Mucosa of rectum (tissue), 2 donors: ENCODE measurements at regions not wholly inside any gene's neighbourhood (a gene's known extent, or its start where the extent isn't known, plus 50 kb on each side); places are given as distances from the start of the nearest gene placed in this dataset.

ENCODE experiments used
- H3K27ac ChIP-seq, 2 donors: one replicate each; pipeline ENCODE4 v1.7.0; 2013; ENCODE audit warnings: inconsistent platforms in 2 of 2, low read depth in 2 of 2, low read length in 2 of 2
- H3K27me3 ChIP-seq, 2 donors: one replicate each; pipeline ENCODE4 v1.7.0; 2013; ENCODE audit warnings: low read length in 2 of 2; ENCODE audit not compliant: control insufficient read depth in 2 of 2, insufficient read depth in 2 of 2
- H3K36me3 ChIP-seq, 2 donors: one replicate each; pipeline ENCODE4 v1.7.0; 2013; ENCODE audit warnings: low read length in 2 of 2; ENCODE audit not compliant: control insufficient read depth in 2 of 2, insufficient read depth in 2 of 2
- H3K4me1 ChIP-seq, 2 donors: one replicate each; pipeline ENCODE4 v1.7.0; 2013; ENCODE audit warnings: low read length in 2 of 2, mild to moderate bottlenecking in 1 of 2; ENCODE audit not compliant: control insufficient read depth in 2 of 2, insufficient read depth in 2 of 2
- H3K4me3 ChIP-seq, 2 donors: one replicate each; pipeline ENCODE4 v1.7.0; 2013; ENCODE audit warnings: low read length in 2 of 2
- H3K9ac ChIP-seq, 2 donors: one replicate each; pipeline ENCODE4 v1.7.0; 2013; ENCODE audit warnings: low read length in 2 of 2, low read depth in 1 of 2, mild to moderate bottlenecking in 1 of 2
- H3K9me3 ChIP-seq, 2 donors: one replicate each; pipeline ENCODE4 v1.7.0; 2013; ENCODE audit warnings: low read length in 2 of 2; ENCODE audit not compliant: control insufficient read depth in 2 of 2
- donor health status: healthy.
- donor health status: Normal muscosa, but diverticular disease.

DNA sequence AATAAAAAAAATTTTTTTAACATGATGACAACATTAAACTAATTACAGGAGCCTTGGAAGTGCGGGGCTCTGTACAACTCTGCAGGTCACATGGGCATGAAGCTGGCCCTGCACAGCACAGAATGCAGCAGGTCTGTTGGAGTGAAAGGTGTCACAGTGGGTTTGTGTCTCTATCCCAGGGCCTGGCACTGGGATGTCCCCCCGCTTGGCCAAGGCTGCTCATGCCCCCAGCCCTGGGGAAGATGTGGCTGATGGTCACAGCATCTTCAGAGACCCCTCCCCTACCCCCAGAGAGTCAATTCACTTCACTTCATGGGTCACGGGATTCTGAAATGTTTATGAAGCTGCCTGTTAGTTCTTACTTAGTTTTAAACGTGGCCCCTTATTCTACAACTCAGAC, 95.9 kb upstream of the TAF1B start:
- no peak overlapping the region for H3K9ac ChIP-seq
- H3K4me1 ChIP-seq: peaks cover 7% of the 10 kb centered on the region in 2 donors
- no peak overlapping the region for H3K4me3 ChIP-seq
- no peak overlapping the region for H3K27ac ChIP-seq
- no peaks in the 10 kb centered on the region for H3K36me3 ChIP-seq
- no peaks in the 10 kb centered on the region for H3K27me3 ChIP-seq
- H3K9me3 ChIP-seq: no peaks in the 10 kb centered on the region

DNA sequence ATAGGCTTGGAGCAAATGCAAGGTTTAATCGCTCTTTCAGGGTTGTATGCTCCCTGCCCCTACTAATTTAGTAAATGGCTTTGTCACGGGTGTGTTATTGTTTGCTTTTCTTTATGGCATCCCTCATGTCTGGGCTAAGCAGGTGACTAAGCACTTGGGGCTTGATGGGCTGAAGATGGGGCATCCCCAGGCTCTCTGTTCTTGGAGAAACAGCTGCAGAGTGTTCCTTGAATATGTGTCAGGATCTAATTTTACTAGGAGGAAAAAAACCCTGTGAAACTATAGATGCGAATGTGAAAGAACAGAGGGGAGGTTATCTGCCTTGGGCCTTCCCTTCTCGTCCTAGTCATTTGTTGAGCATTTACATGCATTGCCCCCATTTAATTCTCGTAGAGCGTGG, 94.7 kb upstream of the TAF1B start:
- H3K9me3 ChIP-seq: no peaks in the 10 kb centered on the region
- H3K4me1 ChIP-seq: peaks cover 14 to 17% of the 10 kb centered on the region in 2 donors
- H3K27me3 ChIP-seq: no peaks in the 10 kb centered on the region
- H3K27ac ChIP-seq: peak overlapping the region in 1 of 2 donors; percentile 35
- H3K9ac ChIP-seq: no peak overlapping the region
- no peak overlapping the region for H3K4me3 ChIP-seq
- H3K36me3 ChIP-seq: no peaks in the 10 kb centered on the region

DNA sequence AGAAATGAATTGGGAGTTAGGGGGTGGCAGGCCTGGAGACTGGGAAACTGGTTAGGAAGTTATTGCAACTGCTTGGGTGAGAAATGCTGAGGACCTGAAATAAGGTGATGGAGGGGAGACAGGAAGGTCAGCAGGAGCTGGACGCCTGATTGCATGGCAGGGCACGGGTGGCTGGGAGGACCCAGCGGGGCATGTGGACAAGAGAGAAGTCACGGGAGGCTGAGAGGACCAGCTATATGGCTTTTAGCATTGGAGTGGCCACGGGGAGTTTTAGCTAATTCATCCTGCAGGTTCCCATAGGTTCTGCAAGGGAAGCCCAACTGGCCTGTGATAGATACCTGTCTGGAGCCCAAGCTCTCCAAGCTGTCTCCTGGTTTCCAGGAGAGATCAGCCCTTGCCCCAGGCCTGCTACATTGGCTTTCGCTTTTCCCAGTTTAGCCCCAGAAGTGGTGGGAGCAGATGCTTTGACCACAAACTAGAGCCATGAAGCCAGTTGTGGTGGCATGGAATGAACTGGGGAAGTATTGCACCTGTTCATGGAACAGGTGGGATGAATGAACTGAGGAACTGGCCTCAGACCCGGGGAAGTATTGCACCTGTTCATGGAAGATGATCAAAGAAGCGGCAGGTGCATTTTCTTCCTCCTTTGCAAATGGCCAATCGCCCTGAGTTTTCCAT, 93.6 kb upstream of the TAF1B start:
- Histone ChIP-seq H3K9ac (no peak overlapping the region), H3K27me3 (no peaks in the 10 kb centered on the region), H3K9me3 (no peaks in the 10 kb centered on the region), H3K36me3 (no peaks in the 10 kb centered on the region), H3K4me3 (no peak overlapping the region), H3K27ac (no peak overlapping the region), H3K4me1 (peaks cover 20 to 22% of the 10 kb centered on the region in 2 donors)

DNA sequence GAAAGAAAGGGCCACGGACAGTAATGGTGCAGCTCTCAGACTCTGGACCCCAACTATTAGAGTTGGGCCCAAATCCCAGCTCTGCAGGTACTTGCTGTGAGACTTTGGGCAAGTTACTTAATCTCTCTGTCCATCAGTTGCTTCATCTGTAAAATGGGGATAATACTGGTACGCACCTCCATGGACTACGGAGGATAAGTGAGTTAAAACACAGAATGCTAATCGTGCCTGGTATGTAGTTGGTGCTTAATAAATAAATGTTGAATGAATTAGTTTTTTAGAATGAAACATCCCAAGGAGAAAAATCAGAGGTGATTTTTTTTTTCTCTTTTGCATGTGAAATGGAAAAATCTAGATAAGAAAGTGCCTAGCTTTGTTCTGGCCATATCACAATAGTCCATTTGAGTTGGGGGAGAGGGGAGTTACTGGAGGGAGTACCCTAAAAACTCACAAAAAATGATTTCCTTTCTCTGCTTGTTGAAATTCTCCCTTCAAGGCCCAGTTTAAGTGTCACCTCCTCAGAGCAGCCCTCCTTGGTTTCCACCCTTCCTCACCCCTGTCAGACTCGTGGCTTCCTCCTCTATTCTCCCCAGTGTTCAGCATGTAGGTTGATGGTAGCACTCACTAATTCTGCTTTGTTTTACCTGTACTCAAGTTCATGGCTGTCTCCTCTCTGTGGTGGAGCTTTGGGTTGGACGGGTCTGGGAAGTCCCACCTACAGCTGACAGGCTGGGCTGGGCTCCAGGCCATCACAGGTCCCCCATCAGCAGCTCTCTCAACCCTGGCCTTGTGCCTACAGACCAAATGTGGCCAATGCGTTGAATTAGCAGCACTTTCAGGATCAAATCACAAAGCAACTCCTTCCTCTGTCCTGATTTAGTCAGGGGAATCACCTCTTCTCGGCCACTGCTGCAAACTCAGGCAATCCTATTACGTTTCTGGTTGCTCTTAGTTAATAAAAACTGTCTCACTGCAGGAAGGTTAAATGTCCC, 92.8 kb upstream of the TAF1B start:
- Histone ChIP-seq H3K4me3 (no peak overlapping the region), H3K27ac (no peak overlapping the region), H3K4me1 (peaks cover 16 to 19% of the 10 kb centered on the region in 2 donors), H3K27me3 (peaks cover 0 to 4% of the 10 kb centered on the region in 2 donors), H3K9me3 (no peaks in the 10 kb centered on the region), H3K9ac (no peak overlapping the region), H3K36me3 (no peaks in the 10 kb centered on the region)

DNA sequence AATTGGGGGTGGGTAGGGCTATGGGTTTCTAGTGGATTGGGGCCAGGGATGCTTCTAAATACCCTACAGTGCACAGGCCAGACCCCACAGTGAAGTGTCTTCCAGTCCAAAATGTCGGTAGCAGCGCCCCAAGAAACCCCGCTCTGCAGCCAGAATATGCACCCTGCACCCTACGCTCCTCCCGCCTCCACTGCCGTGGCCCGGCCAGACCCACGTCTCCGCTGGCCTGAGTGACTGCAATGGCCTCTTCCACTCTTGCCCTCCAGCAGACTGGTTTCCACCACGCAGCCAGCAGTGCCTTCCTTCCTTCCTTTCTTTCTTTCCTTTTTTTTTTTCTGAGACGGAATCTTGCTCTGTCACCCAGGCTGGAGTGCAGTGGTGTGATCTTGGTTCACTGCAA, 91.4 kb upstream of the TAF1B start:
- H3K4me1 ChIP-seq: peaks cover 16 to 19% of the 10 kb centered on the region in 2 donors

DNA sequence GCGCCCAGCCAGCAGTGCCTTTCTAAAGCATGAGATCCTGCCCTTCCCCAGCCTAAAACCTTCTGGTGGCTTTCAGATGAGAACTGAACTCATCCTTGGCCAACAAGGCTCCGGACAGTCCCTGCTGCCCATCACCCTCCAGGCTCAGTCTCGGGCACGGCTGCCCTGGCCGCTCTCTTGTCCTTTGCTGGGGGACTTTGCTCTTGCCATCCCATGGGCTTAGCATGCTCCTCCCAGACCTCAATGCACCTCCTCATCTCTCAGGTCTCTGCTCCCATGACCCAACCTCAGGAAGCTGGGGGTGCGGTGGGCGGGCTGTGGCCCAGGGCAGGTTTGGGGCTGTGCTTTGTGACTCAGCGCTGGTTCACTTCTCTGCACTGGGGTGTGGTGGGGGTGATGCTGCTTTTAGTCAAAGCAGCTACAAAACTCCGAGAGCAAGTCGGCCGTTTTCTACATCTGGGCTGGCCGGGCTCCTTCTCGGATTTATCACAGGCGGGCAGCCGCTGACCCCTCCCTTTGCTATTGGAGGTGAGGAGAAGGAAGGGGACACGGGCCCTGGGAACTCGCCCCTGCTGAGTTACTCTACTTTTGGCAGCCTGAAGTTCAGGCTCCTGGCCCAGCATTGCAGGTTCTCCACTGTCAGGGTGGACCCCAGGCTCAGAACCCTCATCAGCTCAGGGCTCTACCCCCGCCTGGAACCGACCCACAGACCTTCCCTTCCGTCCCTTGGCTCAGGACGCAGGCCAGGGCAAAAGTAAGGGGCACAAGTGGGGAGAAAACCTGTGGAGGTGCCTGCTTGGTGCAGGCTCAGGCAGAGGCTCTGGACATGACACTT, 90.6 kb upstream of the TAF1B start:
- Histone ChIP-seq H3K9ac (no peak overlapping the region), H3K27ac (no peak overlapping the region), H3K9me3 (no peaks in the 10 kb centered on the region), H3K4me3 (no peak overlapping the region), H3K27me3 (peaks cover 9 to 11% of the 10 kb centered on the region in 2 donors), H3K36me3 (no peaks in the 10 kb centered on the region), H3K4me1 (peaks cover 16 to 19% of the 10 kb centered on the region in 2 donors)

More for the DNA sequence above, 91.4 kb upstream of the TAF1B start:
- H3K9me3 ChIP-seq: no peaks in the 10 kb centered on the region
- no peak overlapping the region for H3K4me3 ChIP-seq
- peaks cover 5 to 8% of the 10 kb centered on the region in 2 donors for H3K27me3 ChIP-seq
- H3K9ac ChIP-seq: no peak overlapping the region
- H3K36me3 ChIP-seq: no peaks in the 10 kb centered on the region
- H3K27ac ChIP-seq: no peak overlapping the region

DNA sequence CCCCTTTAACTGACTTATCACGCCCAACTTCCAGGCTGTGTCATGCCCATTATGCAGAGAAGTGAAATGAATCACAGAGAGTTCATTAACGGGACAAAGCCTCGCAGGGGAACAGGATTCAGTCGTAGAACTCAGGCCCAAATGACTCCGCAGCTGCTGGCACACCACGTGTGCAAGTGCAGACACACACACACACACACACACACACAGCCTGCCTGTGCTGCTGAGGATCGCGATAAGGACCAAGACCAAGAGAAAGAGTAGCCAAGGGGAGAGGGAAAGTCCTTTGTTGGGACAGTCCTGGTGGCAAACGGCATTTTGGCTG, 90.0 kb upstream of the TAF1B start:
- Histone ChIP-seq H3K4me3 (peak overlapping the region in 1 of 2 donors; percentile 50), H3K9ac (peak overlapping the region in 1 of 2 donors; percentile 21), H3K36me3 (no peaks in the 10 kb centered on the region), H3K27ac (no peak overlapping the region), H3K9me3 (no peaks in the 10 kb centered on the region), H3K27me3 (peaks cover 9 to 13% of the 10 kb centered on the region in 2 donors), H3K4me1 (peaks cover 16 to 21% of the 10 kb centered on the region in 2 donors)

DNA sequence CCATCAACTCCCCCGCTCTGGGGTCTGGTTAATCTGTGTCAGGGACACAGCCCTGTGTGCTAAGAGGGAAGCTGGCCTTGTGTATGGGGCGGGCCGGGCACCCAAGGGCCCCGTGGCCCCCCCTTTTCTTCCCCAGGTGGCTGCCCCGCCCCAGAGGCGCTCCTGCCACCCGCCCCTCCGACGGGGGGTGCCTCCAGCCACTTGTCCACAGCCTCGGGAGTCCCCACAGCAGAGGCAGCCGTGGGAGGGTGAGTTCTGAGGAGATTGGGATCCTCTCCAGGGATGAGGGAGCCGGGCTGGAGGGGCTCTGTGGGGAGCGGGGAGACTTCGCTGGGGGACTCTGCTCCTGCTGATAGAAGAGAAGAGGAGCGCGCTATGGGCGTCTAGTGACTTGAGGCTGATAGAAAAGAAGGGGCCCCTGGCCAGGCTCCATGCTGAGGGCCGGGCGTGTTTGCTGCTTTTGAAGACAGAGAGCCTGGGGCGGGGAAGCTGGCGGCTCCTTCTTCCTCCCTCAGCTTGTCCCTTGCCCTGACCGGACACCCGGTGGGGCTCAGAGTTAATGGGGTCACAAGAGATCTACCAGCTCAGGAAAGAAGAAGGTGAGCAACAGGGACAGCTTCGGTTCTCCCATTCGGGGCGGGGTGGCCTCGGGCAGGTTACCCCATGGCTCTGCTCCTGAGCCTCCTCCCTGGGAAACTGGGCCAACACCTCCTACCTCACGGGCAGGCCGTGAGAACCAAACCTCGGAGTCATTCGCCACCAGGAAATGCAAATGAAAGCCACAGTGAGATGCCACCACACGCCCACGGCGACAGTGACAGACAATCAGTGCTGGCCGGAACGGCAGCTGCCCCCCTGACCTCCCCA, 89.4 kb upstream of the TAF1B start:
- Histone ChIP-seq H3K9ac (peak overlapping the region in 1 of 2 donors; percentile 37), H3K4me1 (peaks cover 16 to 19% of the 10 kb centered on the region in 2 donors), H3K36me3 (no peaks in the 10 kb centered on the region), H3K27ac (no peak overlapping the region), H3K27me3 (peaks cover 9 to 13% of the 10 kb centered on the region in 2 donors), H3K4me3 (peak overlapping the region; percentile 52 to 60), H3K9me3 (no peaks in the 10 kb centered on the region)

DNA sequence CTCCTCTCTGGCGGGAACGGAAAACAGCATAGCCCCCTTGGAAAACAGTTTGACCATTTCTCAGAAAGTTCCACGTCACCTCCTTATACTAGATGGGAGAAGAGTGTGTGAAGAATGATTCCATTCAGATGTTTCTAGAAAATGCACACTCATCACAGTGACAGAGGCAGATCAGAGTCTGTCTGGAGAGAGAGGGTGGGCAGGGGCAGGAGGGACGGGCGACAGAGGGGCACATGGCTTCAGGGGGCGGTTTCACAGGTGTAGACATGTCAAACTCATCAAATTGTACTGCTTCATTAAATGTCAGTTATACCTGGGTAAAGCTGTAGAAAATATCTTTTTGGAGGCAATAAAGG, 88.8 kb upstream of the TAF1B start:
- peak overlapping the region; percentile 52 to 60 for H3K4me3 ChIP-seq
- peaks cover 16 to 18% of the 10 kb centered on the region in 2 donors for H3K4me1 ChIP-seq

More for the DNA sequence above, 88.8 kb upstream of the TAF1B start:
- Histone ChIP-seq H3K9me3 (no peaks in the 10 kb centered on the region), H3K36me3 (no peaks in the 10 kb centered on the region), H3K27me3 (peaks cover 9 to 16% of the 10 kb centered on the region in 2 donors), H3K9ac (peak overlapping the region in 1 of 2 donors; percentile 37), H3K27ac (no peak overlapping the region)
